ENCODE measurements at regions not wholly inside any gene's neighbourhood (a gene's known extent, or its start where the extent isn't known, plus 50 kb on each side); places are given as distances from the start of the nearest gene placed in this dataset.

DNA sequence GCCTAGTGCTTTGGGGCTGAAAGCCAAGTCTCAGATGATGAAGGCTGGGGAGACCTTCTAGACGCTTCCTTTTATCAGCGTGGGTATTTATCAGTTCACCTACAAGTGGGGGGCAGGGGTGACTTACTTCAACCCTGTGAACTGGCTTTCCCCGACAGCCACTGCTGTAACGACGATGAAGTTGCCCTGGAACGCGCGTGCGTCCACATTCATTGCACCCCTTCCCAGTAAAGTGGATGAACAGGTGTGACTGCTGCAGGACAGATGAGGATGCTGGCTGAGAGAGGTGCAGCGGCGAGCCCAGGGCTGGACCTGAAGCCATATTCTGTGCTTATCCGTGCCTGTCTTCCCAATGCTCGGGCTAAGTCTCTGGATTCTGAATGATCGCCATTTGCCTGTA is 1122.3 kb downstream of the TBC1D22A start:
- H3K27ac Mint-ChIP-seq, result no peak overlapping the region
- peaks cover 1% of the 10 kb centered on the region; the same call in 1 of the 2 replicates for H3K27me3 Mint-ChIP-seq (ENCODE audit: insufficient read depth)
- no peak for DNase-seq
- peaks cover 6% of the 10 kb centered on the region; the same call in 1 of the 2 replicates for H3K36me3 Mint-ChIP-seq (ENCODE audit: low read depth)
- peaks cover 13% of the 10 kb centered on the region for H3K9me3 Mint-ChIP-seq
- no peaks in the 10 kb centered on the region for H3K4me1 Mint-ChIP-seq (ENCODE audit: low read depth)
- TF ChIP-seq, protein P1, sequence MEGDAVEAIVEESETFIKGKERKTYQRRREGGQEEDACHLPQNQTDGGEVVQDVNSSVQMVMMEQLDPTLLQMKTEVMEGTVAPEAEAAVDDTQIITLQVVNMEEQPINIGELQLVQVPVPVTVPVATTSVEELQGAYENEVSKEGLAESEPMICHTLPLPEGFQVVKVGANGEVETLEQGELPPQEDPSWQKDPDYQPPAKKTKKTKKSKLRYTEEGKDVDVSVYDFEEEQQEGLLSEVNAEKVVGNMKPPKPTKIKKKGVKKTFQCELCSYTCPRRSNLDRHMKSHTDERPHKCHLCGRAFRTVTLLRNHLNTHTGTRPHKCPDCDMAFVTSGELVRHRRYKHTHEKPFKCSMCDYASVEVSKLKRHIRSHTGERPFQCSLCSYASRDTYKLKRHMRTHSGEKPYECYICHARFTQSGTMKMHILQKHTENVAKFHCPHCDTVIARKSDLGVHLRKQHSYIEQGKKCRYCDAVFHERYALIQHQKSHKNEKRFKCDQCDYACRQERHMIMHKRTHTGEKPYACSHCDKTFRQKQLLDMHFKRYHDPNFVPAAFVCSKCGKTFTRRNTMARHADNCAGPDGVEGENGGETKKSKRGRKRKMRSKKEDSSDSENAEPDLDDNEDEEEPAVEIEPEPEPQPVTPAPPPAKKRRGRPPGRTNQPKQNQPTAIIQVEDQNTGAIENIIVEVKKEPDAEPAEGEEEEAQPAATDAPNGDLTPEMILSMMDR (IDR thresholded peaks at IDR 0.05), result no peak
- no peak overlapping the region for H3K4me3 Mint-ChIP-seq

DNA sequence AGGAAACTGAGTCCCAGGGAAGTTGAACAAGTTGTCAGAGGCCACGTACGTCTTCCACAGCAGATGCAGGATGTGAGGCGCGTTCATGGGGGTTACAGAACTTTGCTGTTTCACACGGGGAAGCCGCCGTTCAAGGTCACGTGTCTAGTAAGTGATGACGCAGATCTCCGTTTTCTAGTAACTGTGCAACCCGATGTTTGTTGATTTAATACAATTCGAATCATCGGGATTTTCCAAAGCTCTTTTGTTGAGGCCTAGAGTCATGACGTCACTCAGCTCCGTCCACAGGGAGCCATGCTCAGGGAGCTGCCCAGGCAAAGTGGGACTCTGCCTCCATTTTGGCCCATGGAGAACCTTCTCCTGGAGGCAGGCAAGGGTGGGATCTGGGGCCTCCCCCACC is 1121.8 kb downstream of the TBC1D22A start:
- H3K4me1 Mint-ChIP-seq (ENCODE audit: low read depth), result no peaks in the 10 kb centered on the region
- no peak overlapping the region for H3K4me3 Mint-ChIP-seq
- no peak overlapping the region for H3K27ac Mint-ChIP-seq
- H3K9me3 Mint-ChIP-seq, result peaks cover 14% of the 10 kb centered on the region
- H3K27me3 Mint-ChIP-seq (ENCODE audit: insufficient read depth), result peaks cover 1% of the 10 kb centered on the region; the same call in 1 of the 2 replicates
- peaks cover 6% of the 10 kb centered on the region; the same call in 1 of the 2 replicates for H3K36me3 Mint-ChIP-seq (ENCODE audit: low read depth)
- DNase-seq, result no peak
- TF ChIP-seq, protein P1 (IDR thresholded peaks at IDR 0.05), result no peak

- peaks cover 6% of the 10 kb centered on the region; the same call in 1 of the 2 replicates for H3K36me3 Mint-ChIP-seq (ENCODE audit: low read depth)
- peaks cover 1% of the 10 kb centered on the region; the same call in 1 of the 2 replicates for H3K27me3 Mint-ChIP-seq (ENCODE audit: insufficient read depth)
- no peak overlapping the region for H3K27ac Mint-ChIP-seq
- peaks cover 17% of the 10 kb centered on the region for H3K9me3 Mint-ChIP-seq
- H3K4me1 Mint-ChIP-seq (ENCODE audit: low read depth), result no peaks in the 10 kb centered on the region
- no peak for DNase-seq
- TF ChIP-seq, protein P1 (IDR thresholded peaks at IDR 0.05), result no peak
- H3K4me3 Mint-ChIP-seq, result no peak overlapping the region
Measured at GRCh38 chr22:47883757-47884156, 1121.3 kb downstream of the TBC1D22A start.

- H3K27me3 Mint-ChIP-seq (ENCODE audit: insufficient read depth), result peaks cover 2% of the 10 kb centered on the region; the same call in 1 of the 2 replicates
- H3K4me3 Mint-ChIP-seq, result no peak overlapping the region
- H3K27ac Mint-ChIP-seq, result no peak overlapping the region
Measured at GRCh38 chr22:47879346-47879745, 1116.9 kb downstream of the TBC1D22A start.

DNA sequence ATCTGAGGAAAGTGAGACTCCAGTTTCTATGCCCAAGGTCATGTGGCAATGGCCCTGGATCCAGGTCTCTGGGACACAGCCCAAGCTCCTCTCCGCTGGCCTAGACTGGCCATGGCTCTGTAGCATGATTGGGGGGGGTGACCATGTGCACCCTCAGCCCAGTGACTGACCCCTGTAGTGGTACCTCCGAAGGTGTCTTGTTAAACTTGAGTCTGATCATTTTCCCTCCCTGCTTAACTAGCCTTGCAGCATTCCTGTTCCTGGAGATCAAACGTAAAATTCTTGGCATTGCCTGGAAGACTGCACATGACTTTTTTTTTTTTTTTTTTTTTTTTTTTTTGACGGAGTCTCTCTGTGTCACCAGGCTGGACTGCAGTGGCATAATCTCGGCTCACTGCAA is 1116.0 kb downstream of the TBC1D22A start:
- Mint-ChIP-seq H3K4me1 (ENCODE audit: low read depth) (no peaks in the 10 kb centered on the region), H3K27me3 (ENCODE audit: insufficient read depth) (peaks cover 2% of the 10 kb centered on the region; the same call in 1 of the 2 replicates), H3K4me3 (no peak overlapping the region), H3K36me3 (ENCODE audit: low read depth) (peaks cover 6% of the 10 kb centered on the region; the same call in 1 of the 2 replicates), H3K9me3 (peaks cover 53% of the 10 kb centered on the region), H3K27ac (no peak overlapping the region)
- DNase-seq, result no peak
- TF ChIP-seq, protein P1 (IDR thresholded peaks at IDR 0.05), result no peak

More at GRCh38 chr22:47879346-47879745, 1116.9 kb downstream of the TBC1D22A start:
- peaks cover 6% of the 10 kb centered on the region; the same call in 1 of the 2 replicates for H3K36me3 Mint-ChIP-seq (ENCODE audit: low read depth)
- peaks cover 46% of the 10 kb centered on the region for H3K9me3 Mint-ChIP-seq
- H3K4me1 Mint-ChIP-seq (ENCODE audit: low read depth), result no peaks in the 10 kb centered on the region
- no peak for DNase-seq
- TF ChIP-seq, protein P1 (IDR thresholded peaks at IDR 0.05), result no peak
